ENCODE measurements at regions not wholly inside any gene's neighbourhood (a gene's known extent, or its start where the extent isn't known, plus 50 kb on each side); places are given as distances from the start of the nearest gene placed in this dataset.
"Not testable (repeated sequence)": the region's sequence is repeated elsewhere in the genome, so short reads cannot be mapped to it uniquely, and the experiment has no call there.

GRCh38 chr18:47669815-47670214, 260.6 kb downstream of the SMAD2 start:
- DNase-seq, result no peak

- DNase-seq, result no peak
These were observed 272.0 kb downstream of the SMAD2 start for GRCh38 chr18:47658498-47658897.

- no peak for DNase-seq
These were observed 275.5 kb downstream of the SMAD2 start for GRCh38 chr18:47654988-47655387.

GRCh38 chr18:47644896-47645295, 285.6 kb downstream of the SMAD2 start:
- DNase-seq, result no peak

- DNase-seq, result not testable (repeated sequence)
These were observed 292.9 kb downstream of the SMAD2 start for GRCh38 chr18:47637551-47637950.

- DNase-seq, result no peak
These were observed 295.0 kb downstream of the SMAD2 start for GRCh38 chr18:47635416-47635815.

GRCh38 chr18:47632970-47633635, 297.4 kb downstream of the SMAD2 start:
- no peak for DNase-seq

GRCh38 chr18:47628893-47629292, 301.6 kb downstream of the SMAD2 start:
- DNase-seq, result no peak

GRCh38 chr18:47628240-47628781, 302.1 kb downstream of the SMAD2 start:
- no peak for DNase-seq

GRCh38 chr18:47627030-47627429, 303.4 kb downstream of the SMAD2 start:
- DNase-seq, result no peak

- no peak for DNase-seq
These were observed 310.5 kb downstream of the SMAD2 start for GRCh38 chr18:47619771-47620448.

- no peak for DNase-seq
These were observed 311.7 kb downstream of the SMAD2 start for GRCh38 chr18:47618758-47619157.

- DNase-seq, result no peak
These were observed 315.4 kb downstream of the SMAD2 start for GRCh38 chr18:47615043-47615442.

GRCh38 chr18:47613929-47614328, 316.5 kb downstream of the SMAD2 start:
- DNase-seq, result no peak

- no peak for DNase-seq
These were observed 318.8 kb downstream of the SMAD2 start for GRCh38 chr18:47611649-47612048.

- no peak for DNase-seq
These were observed 323.9 kb downstream of the SMAD2 start for GRCh38 chr18:47606526-47606925.

GRCh38 chr18:47605093-47605492, 325.4 kb downstream of the SMAD2 start:
- DNase-seq, result no peak

- no peak for DNase-seq
These were observed 326.4 kb downstream of the SMAD2 start for GRCh38 chr18:47604021-47604420.

GRCh38 chr18:47603158-47603557, 327.3 kb downstream of the SMAD2 start:
- DNase-seq, result no peak

GRCh38 chr18:47602273-47602897, 328.1 kb downstream of the SMAD2 start:
- DNase-seq, result no peak

GRCh38 chr18:47601581-47602272, 328.7 kb downstream of the SMAD2 start:
- DNase-seq, result no peak

GRCh38 chr18:47595831-47596501, 334.5 kb downstream of the SMAD2 start:
- no peak for DNase-seq

GRCh38 chr18:47594621-47595086, 335.8 kb downstream of the SMAD2 start:
- no peak for DNase-seq
